HuH-7 (cell line): ENCODE measurements at regions not wholly inside any gene's neighbourhood (a gene's known extent, or its start where the extent isn't known, plus 50 kb on each side); places are given as distances from the start of the nearest gene placed in this dataset.

Source experiments
- DNase-seq: peaks from one replicate; pipeline ENCODE4 v3.0.0; 2011; ENCODE audit warnings: low spot score

DNA sequence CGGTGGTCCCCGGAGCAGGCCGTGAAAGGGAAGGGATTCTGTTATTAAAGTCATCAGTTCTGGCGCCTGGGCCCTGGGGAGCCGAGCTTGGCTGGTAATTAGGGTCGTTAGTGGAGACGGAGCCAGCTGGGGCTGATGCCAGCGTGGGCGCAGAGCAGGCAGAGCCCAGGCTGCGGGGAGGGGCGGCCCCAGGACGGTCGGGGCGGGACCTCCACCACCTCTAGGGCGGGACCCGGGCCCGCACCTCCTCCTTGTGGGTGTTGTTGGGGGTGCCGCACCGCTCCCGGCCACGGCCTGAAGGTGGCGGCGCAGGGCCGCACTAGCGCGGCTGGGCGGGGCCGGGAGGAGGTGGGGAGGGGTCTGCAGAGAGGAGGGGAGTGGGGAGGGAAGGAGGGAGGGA, 470.6 kb downstream of the PTPRU start:
- peak; percentile 16 for DNase-seq

- DNase-seq: no peak
Measured at GRCh38 chr1:29704430-29704829, 468.1 kb downstream of the PTPRU start.

DNA sequence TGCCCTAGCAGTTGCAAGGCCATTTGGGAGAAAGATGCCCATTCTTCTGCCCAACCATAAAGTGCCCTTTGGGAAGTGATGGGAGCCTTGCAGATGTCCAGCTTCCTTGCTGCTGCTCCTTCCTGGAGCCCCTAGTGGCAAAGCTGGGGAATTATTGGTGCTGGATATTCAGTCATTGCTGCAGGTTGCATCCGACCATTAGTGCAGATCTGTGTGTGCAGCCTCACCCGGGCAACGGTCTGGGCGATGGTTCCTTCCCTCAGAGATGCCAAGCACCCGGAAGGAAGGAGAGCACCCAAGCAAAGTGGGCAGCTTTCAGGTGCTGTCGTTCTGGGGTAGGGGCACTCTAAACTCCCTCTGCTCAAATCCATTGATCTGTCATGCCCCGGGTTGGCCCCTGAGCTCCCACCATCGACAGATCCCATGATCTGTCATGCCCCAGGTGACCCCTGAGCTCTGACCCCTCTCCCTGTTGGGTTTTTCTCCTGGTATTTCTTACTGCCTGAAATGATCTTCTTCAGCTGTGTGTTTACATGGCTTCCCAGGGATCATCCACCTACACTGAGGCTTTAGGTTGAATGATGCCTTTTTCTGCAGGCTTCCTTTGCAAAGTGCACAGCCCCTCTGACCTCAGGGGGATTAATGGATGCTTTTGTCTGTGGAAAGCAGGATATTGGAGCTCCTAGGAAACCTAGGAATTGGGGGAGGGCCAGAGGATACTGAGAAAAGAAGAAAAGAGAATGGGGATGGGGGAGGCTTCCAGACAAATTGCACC, 467.5 kb downstream of the PTPRU start:
- DNase-seq: peak; percentile 76

- DNase-seq: no peak
Measured at GRCh38 chr1:29700491-29700890, 464.2 kb downstream of the PTPRU start.

DNA sequence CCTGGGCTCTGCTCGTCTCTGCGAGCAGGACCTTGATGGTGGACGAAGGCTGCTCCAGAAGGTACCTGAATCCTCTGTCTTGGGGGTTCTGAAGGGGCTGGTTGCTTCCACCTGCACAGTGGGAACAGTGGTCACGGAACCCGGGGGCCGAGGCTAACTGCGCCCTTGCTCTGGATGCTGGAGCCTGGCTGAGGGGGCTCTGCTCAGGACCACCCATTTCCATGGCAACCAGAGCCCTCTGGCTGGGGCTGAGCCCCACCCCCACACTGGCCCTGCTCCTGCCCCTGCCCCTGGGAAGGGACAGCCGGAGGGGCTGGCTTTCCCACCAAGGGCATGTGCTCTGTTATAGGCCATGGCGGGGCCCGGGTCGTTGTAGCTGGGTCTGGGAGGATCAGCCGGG, 462.3 kb downstream of the PTPRU start:
- DNase-seq: no peak

DNA sequence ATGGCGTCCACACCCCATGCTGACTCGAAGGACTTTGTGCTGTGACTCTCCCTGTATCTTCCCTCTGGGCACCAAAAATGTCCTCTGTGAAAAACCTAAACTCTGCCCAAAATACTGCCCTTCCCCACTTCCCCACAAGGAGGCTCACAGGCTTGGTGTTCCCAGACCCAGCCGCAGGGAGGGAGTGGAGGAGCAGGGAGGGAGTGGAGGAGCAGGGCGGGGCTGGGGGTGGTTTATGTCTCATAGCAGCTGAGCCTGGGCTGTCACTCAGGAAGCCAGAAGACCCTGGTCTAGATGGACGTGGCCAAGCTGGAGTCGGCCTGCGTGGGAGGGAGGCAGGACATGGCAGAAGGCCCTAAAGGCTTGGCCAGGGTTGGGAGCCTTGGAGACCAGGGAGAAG, 461.7 kb downstream of the PTPRU start:
- peak; percentile 24 for DNase-seq

GRCh38 chr1:29697391-29697780, 461.1 kb downstream of the PTPRU start:
- DNase-seq: no peak

DNA sequence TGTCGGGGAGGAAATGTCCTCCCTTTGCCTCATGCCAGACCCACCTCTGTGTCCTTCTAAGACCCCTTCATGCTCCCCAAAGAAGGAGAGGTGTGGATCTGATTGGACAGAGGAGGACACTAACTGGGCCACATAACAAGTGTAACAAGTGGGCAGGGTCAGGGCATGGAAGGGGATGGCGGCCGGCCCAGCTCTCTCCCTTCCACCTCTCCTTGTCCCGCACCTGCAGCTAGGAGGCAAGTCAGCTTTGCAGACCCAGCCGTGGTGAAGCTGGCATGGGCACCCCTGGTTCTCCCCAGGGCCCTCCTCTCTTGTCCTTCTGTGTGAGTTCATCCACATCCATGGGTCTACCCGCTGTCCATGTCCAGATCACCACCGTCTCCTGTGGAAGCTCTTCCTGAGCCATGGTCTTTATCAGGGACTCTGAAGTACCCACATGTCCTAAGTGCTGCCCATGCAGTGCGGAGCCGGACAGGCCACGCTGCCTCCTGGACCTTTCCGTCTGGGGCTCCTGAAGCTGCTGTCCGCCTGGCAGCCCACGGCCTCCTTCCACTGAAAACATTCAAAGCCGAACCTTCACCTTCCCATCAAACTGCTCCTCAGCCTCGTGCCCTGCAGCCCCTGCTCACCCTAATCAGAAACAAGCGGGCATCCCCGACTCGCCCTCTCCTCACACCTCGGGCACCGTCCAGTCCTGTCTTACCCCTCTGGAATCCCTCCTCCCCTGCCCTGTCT, 460.5 kb downstream of the PTPRU start:
- DNase-seq: no peak

DNA sequence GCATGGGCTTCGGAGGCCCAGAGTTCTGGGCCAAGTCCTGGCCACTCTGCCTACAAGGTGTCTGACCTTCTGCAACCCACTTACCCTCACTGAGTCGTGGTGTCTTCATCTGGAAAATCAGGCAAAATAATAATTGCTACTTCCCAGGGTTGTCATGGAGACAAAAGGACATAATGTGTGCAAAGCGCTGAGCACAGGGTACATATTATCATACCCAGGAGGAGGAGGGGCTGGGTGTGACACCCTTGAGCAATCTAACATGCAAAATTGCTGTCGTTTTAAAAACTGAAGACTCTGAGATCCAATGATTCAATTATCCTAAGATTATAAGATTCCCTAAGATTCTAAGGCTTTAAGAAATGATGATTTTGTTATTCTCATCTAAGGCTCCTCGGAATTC, 459.5 kb downstream of the PTPRU start:
- no peak for DNase-seq

DNA sequence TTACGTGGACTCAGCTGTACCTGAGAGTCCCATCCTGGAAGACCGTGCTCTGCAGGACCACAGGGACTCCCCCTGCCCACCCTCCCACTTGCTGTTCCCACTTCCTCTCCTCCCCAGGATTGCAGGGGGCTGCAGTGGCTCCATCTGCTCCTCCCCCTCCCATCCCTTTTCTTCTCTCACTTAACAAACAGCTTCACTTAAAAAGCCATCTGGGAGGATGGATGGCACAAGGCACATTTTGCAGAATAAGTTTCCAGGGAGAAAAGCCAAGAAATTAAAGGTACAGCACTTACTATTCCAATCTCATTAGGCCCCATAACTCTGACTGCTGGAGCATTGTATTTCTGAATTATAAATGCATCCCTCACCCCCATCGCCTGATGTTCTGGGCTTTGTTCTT, 458.7 kb downstream of the PTPRU start:
- no peak for DNase-seq

- DNase-seq: no peak
Measured at GRCh38 chr1:29691499-29691898, 455.2 kb downstream of the PTPRU start.

GRCh38 chr1:29690156-29690555, 453.8 kb downstream of the PTPRU start:
- no peak for DNase-seq

- no peak for DNase-seq
Measured at GRCh38 chr1:29689372-29690030, 453.2 kb downstream of the PTPRU start.

GRCh38 chr1:29688471-29689365, 452.4 kb downstream of the PTPRU start:
- DNase-seq: no peak

DNA sequence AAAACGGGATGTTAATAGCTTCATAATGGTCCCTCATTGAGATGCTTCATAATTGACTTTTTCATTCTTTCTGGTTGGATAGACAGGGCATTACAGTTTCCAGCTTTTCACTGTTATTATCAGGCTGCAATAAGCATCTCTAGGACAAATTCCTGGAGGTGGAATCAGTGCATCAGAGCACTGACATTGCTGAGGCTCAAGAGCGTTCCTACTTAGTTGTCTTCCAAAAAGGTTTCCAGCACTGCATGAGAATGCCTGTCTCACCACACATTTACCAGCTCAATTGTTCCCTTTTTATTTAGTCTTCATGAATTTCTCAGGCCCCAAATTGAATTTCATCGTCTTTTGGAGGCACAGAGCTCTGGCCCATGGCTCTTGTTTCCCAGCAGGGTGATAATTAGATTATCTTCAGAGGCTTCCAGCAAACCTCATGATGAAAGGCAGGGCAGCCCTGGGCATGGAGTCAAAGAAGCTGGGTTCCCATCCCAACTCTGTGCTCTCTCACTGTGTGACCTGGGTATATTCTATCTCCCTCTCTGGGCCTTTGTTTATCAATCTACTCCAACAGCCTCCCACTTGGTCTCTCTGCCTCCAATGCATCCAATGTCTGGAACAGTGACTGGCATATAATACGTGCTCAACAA, 451.4 kb downstream of the PTPRU start:
- no peak for DNase-seq

- DNase-seq: no peak
Measured at GRCh38 chr1:29687166-29687565, 450.8 kb downstream of the PTPRU start.

GRCh38 chr1:29686012-29686930, 449.9 kb downstream of the PTPRU start:
- DNase-seq: no peak

DNA sequence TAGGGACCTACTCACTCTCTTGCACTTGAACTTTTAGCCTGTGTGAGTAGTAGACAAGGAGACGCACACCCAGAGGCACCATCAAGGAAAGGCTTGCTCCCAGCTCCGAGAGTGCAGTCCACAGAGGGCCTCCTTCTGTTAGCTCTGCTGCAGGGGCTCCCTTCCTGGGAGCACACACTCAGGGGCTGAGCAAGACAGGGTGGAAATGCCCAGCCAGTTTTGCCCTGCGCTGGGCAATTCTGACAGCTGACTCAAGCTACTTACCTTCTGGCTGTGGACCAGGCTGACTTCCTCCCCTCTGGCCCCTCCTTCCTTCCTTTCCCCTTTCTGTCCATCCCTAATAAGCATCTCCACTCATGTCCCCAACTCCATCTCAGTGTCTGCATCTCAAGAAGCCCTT, 449.1 kb downstream of the PTPRU start:
- DNase-seq: no peak

DNA sequence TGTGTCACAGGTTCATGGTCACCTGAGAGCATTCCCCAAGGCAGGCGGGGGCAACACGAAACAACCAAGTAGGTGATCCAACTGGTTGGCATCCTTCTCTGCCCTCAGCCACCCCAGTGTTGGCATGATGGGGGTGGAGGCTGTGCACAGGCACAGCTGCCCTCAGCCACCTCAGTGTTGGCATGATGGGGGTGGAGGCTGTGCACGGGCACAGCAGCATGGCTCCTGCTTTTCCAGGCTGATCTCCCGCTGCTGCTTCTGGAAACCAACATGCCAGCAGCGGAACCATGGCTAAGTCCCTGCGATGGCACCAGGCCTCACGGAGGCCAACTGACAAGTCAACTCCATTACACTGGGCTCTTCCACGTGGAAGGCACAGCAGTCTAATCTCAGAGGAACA, 447.8 kb downstream of the PTPRU start:
- DNase-seq: no peak

- no peak for DNase-seq
Measured at GRCh38 chr1:29683472-29683871, 447.1 kb downstream of the PTPRU start.

- DNase-seq: no peak
Measured at GRCh38 chr1:29682919-29683295, 446.6 kb downstream of the PTPRU start.
